H1 (cell line): ENCODE measurements at regions not wholly inside any gene's neighbourhood (a gene's known extent, or its start where the extent isn't known, plus 50 kb on each side); places are given as distances from the start of the nearest gene placed in this dataset.

Experiments used
- CTCF ChIA-PET: fragments of 300-600 bp; sonication (Branson Sonifier 250); formaldehyde crosslinking; loops from one replicate; lab custom pipeline; 2021; ENCODE audit not compliant: partially characterized antibody; lab: Charles Lee
- POLR2A ChIA-PET: fragments of 300-600 bp; sonication (Branson Sonifier 250); formaldehyde crosslinking; loops from one replicate; lab custom pipeline; 2021; ENCODE audit warnings: inconsistent platforms; ENCODE audit not compliant: partially characterized antibody; lab: Charles Lee
- DNase-seq, 2 experiments: peaks; one replicate each; pipeline versions ENCODE4 v3.0.0 to v3.0.0-alpha.2; 2010 to 2022; ENCODE audit warnings: low spot score in 2 of 2, low read depth in 1 of 2, mixed read lengths in 1 of 2
- FAIRE-seq: peaks from 2 replicates; lab custom pipeline; 2011; peaks lifted over from hg19 to GRCh38; lab: Jason Lieb, UNC
- H2AFZ ChIP-seq: 2 replicates; pipeline ENCODE4 v1.8.1; 2012; ENCODE audit warnings: low read length, inconsistent platforms
- H2AK5ac ChIP-seq: 2 replicates; pipeline ENCODE4 v1.6.1; 2013; ENCODE audit warnings: low read depth, low read length
- H2BK120ac ChIP-seq: replicated peaks from 2 replicates; pipeline ENCODE3; 2013; ENCODE audit warnings: low read depth, low read length, inconsistent platforms
- H2BK12ac ChIP-seq: 2 replicates; pipeline ENCODE4 v1.6.1; 2013; ENCODE audit warnings: low read depth, low read length
- H2BK15ac ChIP-seq: 2 replicates; pipeline ENCODE4 v1.6.1; 2013; ENCODE audit warnings: low read length
- H2BK20ac ChIP-seq: 2 replicates; pipeline ENCODE4 v1.6.1; 2013; ENCODE audit warnings: low read length
- H2BK5ac ChIP-seq: 2 replicates; pipeline ENCODE4 v1.6.1; 2013; ENCODE audit warnings: low read depth, low read length
- H3K14ac ChIP-seq: 2 replicates; pipeline ENCODE4 v1.6.1; 2013; ENCODE audit warnings: inconsistent platforms; ENCODE audit not compliant: insufficient read length
- H3K18ac ChIP-seq: 2 replicates; pipeline ENCODE4 v1.6.1; 2013; ENCODE audit warnings: low read length; ENCODE audit errors: extremely low read depth
- H3K23ac ChIP-seq: 2 replicates; pipeline ENCODE4 v1.6.1; 2013; ENCODE audit warnings: inconsistent platforms; ENCODE audit not compliant: insufficient read length
- H3K23me2 ChIP-seq: 2 replicates; pipeline ENCODE4 v1.6.1; 2013; ENCODE audit warnings: low read depth, low read length
- H3K27ac ChIP-seq: 2 replicates; pipeline ENCODE4 v1.6.1; 2011; ENCODE audit warnings: low read depth, low read length, inconsistent platforms
- H3K27me3 ChIP-seq, 4 experiments: replicated peaks in 1 of 4; 1 replicate in 1 of 4; 2 replicates in 3 of 4; pipeline versions ENCODE4 v1.6.1 to v1.8.1; 2011 to 2013; ENCODE audit warnings: low read length in 3 of 4, mild to moderate bottlenecking in 3 of 4, inconsistent platforms in 2 of 4, mixed read lengths in 2 of 4, moderate library complexity in 1 of 4; ENCODE audit not compliant: control insufficient read depth in 3 of 4, insufficient read depth in 3 of 4; ENCODE audit errors: extremely low read depth in 1 of 4
- H3K36me3 ChIP-seq, 4 experiments: 2 replicates each; pipeline versions ENCODE4 v1.6.1 to v1.8.1; 2011 to 2013; ENCODE audit warnings: mild to moderate bottlenecking in 4 of 4, low read length in 3 of 4, moderate library complexity in 2 of 4, control low read depth in 1 of 4, inconsistent platforms in 1 of 4; ENCODE audit not compliant: insufficient read depth in 4 of 4, control insufficient read depth in 2 of 4
- H3K4ac ChIP-seq: replicated peaks from 2 replicates; pipeline ENCODE3; 2013; ENCODE audit warnings: low read length, low read depth, mixed read lengths, inconsistent platforms; ENCODE audit not compliant: insufficient read length
- H3K4me1 ChIP-seq, 4 experiments: replicated peaks in 1 of 4; 1 replicate in 1 of 4; 2 replicates in 3 of 4; pipeline versions ENCODE4 v1.6.1 to v1.8.1; 2011 to 2013; ENCODE audit warnings: low read length in 3 of 4, inconsistent platforms in 2 of 4, mixed read lengths in 1 of 4; ENCODE audit not compliant: insufficient read depth in 4 of 4, control insufficient read depth in 3 of 4
- H3K4me2 ChIP-seq, 2 experiments: 2 replicates each; pipeline versions ENCODE4 v1.6.1 to v1.8.1; 2011 to 2013; ENCODE audit warnings: low read depth in 2 of 2, low read length in 2 of 2, control low read depth in 1 of 2, inconsistent platforms in 1 of 2, mild to moderate bottlenecking in 1 of 2; ENCODE audit not compliant: insufficient read depth in 1 of 2
- H3K4me3 ChIP-seq, 4 experiments: fragments of 200-600, 300-600 bp in 1 of 4; sonication (generic), shearing (Covaris generic), sonication (Bioruptor Twin) in 1 of 4; 2 replicates each; pipeline versions ENCODE4 v1.5.1 to v1.8.1; 2011 to 2016; ENCODE audit warnings: low read length in 4 of 4, low read depth in 3 of 4, control low read depth in 2 of 4, inconsistent platforms in 2 of 4, mild to moderate bottlenecking in 2 of 4, mixed read lengths in 1 of 4, moderate library complexity in 1 of 4; ENCODE audit not compliant: insufficient read depth in 2 of 4; ENCODE audit errors: extremely low read depth in 1 of 4
- H3K56ac ChIP-seq: replicated peaks from 2 replicates; pipeline ENCODE3; 2013; ENCODE audit warnings: low read depth, mild to moderate bottlenecking, mixed read lengths, low read length, inconsistent platforms; ENCODE audit not compliant: insufficient read length
- H3K79me1 ChIP-seq: 2 replicates; pipeline ENCODE4 v1.6.1; 2013; ENCODE audit warnings: low read depth, low read length, control low read depth
- H3K79me2 ChIP-seq, 2 experiments: 2 replicates each; pipeline versions ENCODE4 v1.6.1 to v1.8.1; 2012 to 2013; ENCODE audit warnings: low read length in 2 of 2, mild to moderate bottlenecking in 2 of 2, inconsistent platforms in 1 of 2; ENCODE audit not compliant: insufficient read depth in 2 of 2, control insufficient read depth in 1 of 2
- H3K9ac ChIP-seq, 4 experiments: replicated peaks in 1 of 4; 1 replicate in 1 of 4; 2 replicates in 3 of 4; pipeline versions ENCODE4 v1.6.1 to v1.8.1; 2011 to 2013; ENCODE audit warnings: low read depth in 3 of 4, low read length in 3 of 4, control low read depth in 2 of 4, mild to moderate bottlenecking in 2 of 4, moderate library complexity in 2 of 4, inconsistent platforms in 1 of 4; ENCODE audit errors: extremely low read depth in 1 of 4
- H3K9me3 ChIP-seq, 2 experiments: 2 replicates each; pipeline versions ENCODE4 v1.6.1 to v1.8.1; 2012 to 2013; ENCODE audit warnings: mild to moderate bottlenecking in 2 of 2, moderate library complexity in 2 of 2, control low read depth in 1 of 2, inconsistent platforms in 1 of 2, low read depth in 1 of 2, low read length in 1 of 2, mixed read lengths in 1 of 2; ENCODE audit not compliant: insufficient read depth in 2 of 2
- H4K20me1 ChIP-seq, 2 experiments: replicated peaks in 1 of 2; 2 replicates each; pipeline versions ENCODE3 to v1.8.1; 2011 to 2013; ENCODE audit warnings: inconsistent platforms in 2 of 2, low read length in 2 of 2, mild to moderate bottlenecking in 1 of 2; ENCODE audit not compliant: insufficient read depth in 2 of 2, control insufficient read depth in 1 of 2
- H4K5ac ChIP-seq: 2 replicates; pipeline ENCODE4 v1.6.1; 2013; ENCODE audit warnings: low read length, low read depth, mixed read lengths, inconsistent platforms; ENCODE audit not compliant: insufficient read length
- H4K8ac ChIP-seq: 2 replicates; pipeline ENCODE4 v1.8.0; 2013; ENCODE audit warnings: mild to moderate bottlenecking, moderate library complexity, low read length, inconsistent platforms; ENCODE audit not compliant: insufficient read depth; ENCODE audit errors: extremely low read depth
- H4K91ac ChIP-seq: replicated peaks from 2 replicates; pipeline ENCODE3; 2013; ENCODE audit warnings: low read length, mixed read lengths, inconsistent platforms; ENCODE audit not compliant: insufficient read length
- ASH2L ChIP-seq: fragments of 200-600, 300-600 bp; sonication (generic); IDR thresholded peaks from one replicate; pipeline ENCODE4 v1.7.1; 2017; ENCODE audit warnings: low read length
- CREB1 ChIP-seq: IDR thresholded peaks from 2 replicates; pipeline ENCODE4 v1.6.1; 2012; ENCODE audit warnings: inconsistent platforms
- FOSL1 ChIP-seq: IDR thresholded peaks from 2 replicates; pipeline ENCODE4 v1.6.1; 2011; ENCODE audit warnings: mild to moderate bottlenecking, low read depth, low read length, moderate library complexity; ENCODE audit not compliant: insufficient read depth
- GTF2F1 ChIP-seq: IDR thresholded peaks from 2 replicates; pipeline ENCODE4 v1.6.1; 2012; ENCODE audit warnings: low read depth, low read length, improper control_type of control experiment, borderline replicate concordance
- JUN ChIP-seq: IDR thresholded peaks from 2 replicates; pipeline ENCODE4 v1.6.1; 2011; ENCODE audit warnings: low read depth, mild to moderate bottlenecking, improper control_type of control experiment, low read length
- RAD21 ChIP-seq, 2 experiments: IDR thresholded peaks in 1 of 2; conservative IDR thresholded peaks in 1 of 2; 2 replicates each; pipeline ENCODE4 v1.6.1; 2011; ENCODE audit warnings: low read depth in 2 of 2, low read length in 2 of 2, improper control_type of control experiment in 1 of 2, inconsistent platforms in 1 of 2, mild to moderate bottlenecking in 1 of 2, moderate library complexity in 1 of 2
- RFX5 ChIP-seq: IDR thresholded peaks from 2 replicates; pipeline ENCODE4 v1.6.1; 2011; ENCODE audit warnings: low read depth, low read length, improper control_type of control experiment, borderline replicate concordance
- TBP ChIP-seq: IDR thresholded peaks from 2 replicates; pipeline ENCODE4 v1.6.1; 2011; ENCODE audit warnings: low read depth, low read length, improper control_type of control experiment
- WGBS, 2 experiments: shearing (Covaris generic) in 1 of 2; methylation state at CpG; one replicate each; pipeline versions ENCODE4 v1.1.6 to v1.1.7; 2013 to 2015; ENCODE audit warnings: low lambda C conversion rate in 2 of 2, mixed read lengths in 2 of 2, inconsistent platforms in 1 of 2, low coverage in 1 of 2, missing lambda C conversion rate in 1 of 2; ENCODE audit not compliant: insufficient replicate concordance in 2 of 2, insufficient coverage in 1 of 2, insufficient read length in 1 of 2; ENCODE audit errors: extremely low coverage in 1 of 2, missing lambda C conversion rate in 1 of 2; 5-methylcytosine and 5-hydroxymethylcytosine counted together

- Histone ChIP-seq H2AFZ (no peak overlapping the region), H3K23ac (no peak overlapping the region), H4K5ac (no peak overlapping the region), H3K4me3 (no peak overlapping the region), H3K18ac (no peak overlapping the region), H4K8ac (no peak overlapping the region), H3K9ac (no peak overlapping the region), H2BK12ac (no peak overlapping the region), H3K56ac (no peak overlapping the region), H3K36me3 (no peaks in the 10 kb centered on the region), H3K27me3 (no peaks in the 10 kb centered on the region), H3K4me2 (no peak overlapping the region), H2BK5ac (no peak overlapping the region), H2BK120ac (no peak overlapping the region), H4K20me1 (no peaks in the 10 kb centered on the region), H3K79me2 (no peaks in the 10 kb centered on the region), H3K9me3 (no peaks in the 10 kb centered on the region), H2AK5ac (no peak overlapping the region), H3K14ac (no peak overlapping the region), H3K4me1 (0 out of 7 replicates have a peak, but pooled peaks cover 0 to 3% (median 0%) of the 10 kb centered on the region in 4 experiments), H3K27ac (no peak overlapping the region), H3K4ac (no peak overlapping the region), H3K23me2 (no peaks in the 10 kb centered on the region; the same call in 1 of the 2 replicates), H2BK15ac (no peak overlapping the region), H4K91ac (no peak overlapping the region), H3K79me1 (no peaks in the 10 kb centered on the region), H2BK20ac (no peak overlapping the region)
- FAIRE-seq: no peak
- no peak for DNase-seq
- POLR2A ChIA-PET: no interaction called here
- CTCF ChIA-PET: interaction anchor here (0.7 kb wide), 1 partner anchor 483 kb away, joined by 3 read pairs; no protein-coding TSS in a partner anchor
- 81% methylated on average over 16 of the region's 16 CpGs; no CpG with 5 or more reads in 1 of the 2 experiments for WGBS, 2 experiments
- TF ChIP-seq RFX5 (no peak), FOSL1 (no peak), ASH2L (no peak), GTF2F1 (no peak), CREB1 (no peak), RAD21 (IDR thresholded peaks at IDR 0.05 in 1 of 2, conservative IDR thresholded peaks at IDR 0.05 in 1 of 2; ENCODE audit: low read depth in 2 of 2, low read length in 2 of 2) (no peak), JUN (no peak), TBP (no peak)
Measured at GRCh38 chr7:33733870-33734650, 171.3 kb upstream of the BMPER start.
